ENCODE measurements at regions not wholly inside any gene's neighbourhood (a gene's known extent, or its start where the extent isn't known, plus 50 kb on each side); places are given as distances from the start of the nearest gene placed in this dataset.

- DNase-seq, result no peak
These were observed 215.8 kb downstream of the CTTN start for GRCh38 chr11:70614034-70614681.

- no peak for DNase-seq
These were observed 216.9 kb downstream of the CTTN start for GRCh38 chr11:70615036-70615875.

GRCh38 chr11:70616317-70616716, 218.0 kb downstream of the CTTN start:
- no peak for DNase-seq

DNA sequence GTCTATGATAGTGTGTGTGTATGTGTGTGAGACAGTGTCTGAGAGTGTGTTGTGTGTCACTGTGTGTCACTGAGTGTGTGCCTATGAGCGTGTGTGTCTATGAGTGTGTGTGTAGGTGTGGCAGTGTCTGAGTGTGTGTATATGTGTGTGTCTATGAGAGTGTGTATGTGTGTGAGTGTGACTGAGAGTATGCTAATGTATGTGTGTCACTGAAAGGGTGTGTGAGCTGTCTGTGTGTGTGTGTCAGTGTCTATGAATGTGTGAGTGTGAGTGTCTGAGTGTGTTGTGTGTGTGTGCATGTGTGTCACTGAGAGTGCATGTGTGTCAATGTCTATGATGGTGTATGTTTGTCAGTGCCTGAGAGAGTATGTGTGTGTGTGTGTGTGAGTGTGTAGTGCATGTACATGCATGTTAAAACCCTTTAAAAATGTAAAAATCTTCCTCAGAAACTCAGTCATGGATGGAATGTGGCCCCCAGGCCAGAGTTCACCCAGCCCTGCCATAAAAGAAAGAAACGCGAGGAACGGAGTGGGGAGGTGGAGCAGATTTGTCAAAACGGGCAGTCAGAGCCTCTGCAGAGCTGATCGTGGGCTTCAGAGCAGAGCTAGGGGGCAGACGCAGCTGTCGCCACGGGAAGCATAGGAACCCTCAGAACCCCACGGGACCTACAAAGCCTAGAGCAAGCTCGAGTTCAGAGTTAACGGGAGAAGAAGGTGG, 218.8 kb downstream of the CTTN start:
- no peak for DNase-seq

- no peak for DNase-seq
These were observed 220.2 kb downstream of the CTTN start for GRCh38 chr11:70618431-70619101.

GRCh38 chr11:70619591-70619990, 221.3 kb downstream of the CTTN start:
- DNase-seq, result no peak

- DNase-seq, result no peak
These were observed 222.3 kb downstream of the CTTN start for GRCh38 chr11:70620510-70621184.

DNA sequence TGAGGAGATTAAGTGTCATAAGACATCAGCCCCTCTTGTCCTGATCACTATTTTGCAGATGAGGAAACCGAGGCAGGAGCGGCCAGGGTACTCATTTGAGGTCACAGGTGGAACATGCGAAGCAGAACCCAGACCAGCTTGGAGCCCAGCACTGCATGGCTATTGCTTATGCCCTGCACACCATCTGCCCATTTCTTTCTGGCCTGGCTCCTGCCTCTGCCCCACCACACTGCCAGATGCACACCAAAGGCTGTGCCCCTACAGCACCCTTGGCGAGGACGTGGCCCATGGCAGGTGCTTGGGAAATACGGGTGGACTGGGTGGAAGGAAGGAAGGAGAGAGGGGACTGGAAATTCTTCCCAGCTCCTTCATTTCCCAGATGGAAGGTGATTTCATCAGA, 222.9 kb downstream of the CTTN start:
- DNase-seq, result no peak

DNA sequence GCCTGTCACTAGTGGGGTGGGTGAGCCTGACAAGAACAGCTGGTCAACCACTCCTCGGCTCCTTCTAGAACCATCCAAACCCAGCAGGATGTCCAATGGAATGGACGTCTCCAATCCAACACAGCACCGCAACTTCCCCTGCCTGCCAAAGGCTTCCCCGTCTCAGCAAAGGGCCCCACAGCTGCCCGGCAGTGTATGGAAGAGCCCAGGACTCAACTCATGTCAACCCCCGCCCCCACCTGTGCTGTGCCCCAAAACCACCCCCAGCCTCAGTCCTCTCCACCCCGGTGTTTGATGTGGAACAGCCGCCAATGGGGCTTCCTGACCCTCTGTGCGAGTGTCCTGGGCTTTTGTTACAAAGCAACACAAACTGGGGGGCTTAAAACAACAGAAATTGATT, 223.8 kb downstream of the CTTN start:
- no peak for DNase-seq

DNA sequence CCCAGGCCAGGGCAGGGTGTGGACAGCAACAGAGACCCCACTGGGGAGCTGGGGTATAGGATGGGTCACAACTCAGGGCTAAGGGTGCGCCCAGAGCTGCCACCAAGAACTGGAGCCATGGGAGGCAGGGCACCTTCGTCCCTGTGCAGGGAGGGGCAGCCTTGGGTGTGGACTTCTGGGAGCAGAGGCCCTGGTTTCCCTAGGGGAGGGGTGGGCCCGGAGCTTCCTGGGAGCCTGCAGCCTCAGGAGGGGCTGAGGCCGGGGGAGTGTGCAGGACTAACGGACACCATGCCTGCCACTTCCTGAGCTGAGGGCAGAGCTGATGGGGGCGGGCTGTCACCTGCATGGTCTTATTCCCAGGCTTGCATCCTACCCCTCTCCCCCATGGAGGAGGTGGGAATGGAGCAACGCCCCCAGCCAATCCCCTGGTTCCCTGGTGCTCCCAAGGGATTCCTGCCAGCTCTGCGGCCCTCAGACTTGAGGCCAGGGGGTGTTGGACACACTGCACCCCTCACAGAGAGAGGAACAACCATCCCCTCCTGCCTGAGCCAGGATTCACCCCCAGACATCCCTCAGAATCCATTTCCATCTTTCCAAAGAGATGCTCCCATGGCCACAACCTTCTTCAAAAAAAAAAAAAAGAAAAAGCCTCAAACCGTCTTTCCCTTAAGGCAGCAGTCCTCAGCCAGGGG, 225.7 kb downstream of the CTTN start:
- no peak for DNase-seq

GRCh38 chr11:70624598-70624993, 226.3 kb downstream of the CTTN start:
- no peak for DNase-seq

DNA sequence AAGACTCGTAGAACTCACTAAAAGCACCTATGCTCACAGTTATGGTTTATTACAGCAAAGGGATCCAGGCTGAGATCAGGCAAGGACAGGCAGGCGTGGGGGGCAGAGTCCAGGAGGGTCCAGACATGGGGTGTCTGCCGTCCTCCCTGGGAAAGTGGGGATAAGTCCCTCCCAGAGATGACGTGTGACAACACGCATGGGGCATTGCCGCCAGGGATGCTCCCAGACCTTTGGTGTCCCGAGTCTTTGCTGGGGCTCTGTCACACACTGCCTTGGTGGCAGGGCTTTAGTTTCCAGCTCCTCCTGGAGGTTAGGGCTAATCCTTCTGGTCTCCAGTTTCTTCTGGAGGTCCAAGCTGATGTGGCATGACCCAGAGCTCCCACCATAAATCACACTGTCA, 226.7 kb downstream of the CTTN start:
- no peak for DNase-seq

GRCh38 chr11:70625582-70626518, 227.5 kb downstream of the CTTN start:
- no peak for DNase-seq

GRCh38 chr11:70627219-70627618, 228.9 kb downstream of the CTTN start:
- no peak for DNase-seq

DNA sequence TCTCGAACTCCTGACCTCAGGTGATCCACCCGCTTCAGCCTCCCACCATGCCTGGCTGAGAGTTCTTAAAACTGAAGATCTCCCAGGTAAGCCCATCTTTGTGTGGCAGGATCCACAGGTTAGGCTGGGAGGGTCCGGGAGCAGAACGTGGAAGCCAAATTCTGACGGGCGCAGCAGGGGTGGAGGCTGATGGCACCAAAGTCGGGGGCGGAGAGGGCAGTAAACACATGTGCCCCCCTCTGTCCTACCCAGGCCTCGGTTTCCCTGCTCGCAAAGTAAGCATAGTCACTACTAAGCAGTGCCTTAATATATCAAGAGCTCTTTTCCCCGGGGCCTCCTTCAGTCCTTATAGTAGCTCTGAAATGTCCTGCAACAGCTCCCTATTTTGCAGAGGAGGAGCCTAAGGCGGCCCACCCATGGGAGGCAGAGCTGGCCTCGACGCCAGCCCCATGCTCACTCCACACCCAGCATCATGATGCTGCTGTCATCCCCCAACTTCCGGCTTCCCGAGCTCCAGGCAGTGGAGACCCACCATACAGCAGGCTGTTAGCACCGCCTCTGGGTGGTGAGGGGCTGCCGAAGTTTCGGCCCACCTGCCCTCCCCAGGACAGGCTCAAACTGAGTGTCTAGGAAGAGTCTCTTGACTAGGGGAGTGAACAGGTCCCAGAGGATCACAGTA, 230.0 kb downstream of the CTTN start:
- no peak for DNase-seq

- DNase-seq, result no peak
These were observed 230.8 kb downstream of the CTTN start for GRCh38 chr11:70628855-70629844.

GRCh38 chr11:70630068-70630467, 231.7 kb downstream of the CTTN start:
- no peak for DNase-seq

GRCh38 chr11:70630816-70631623, 232.7 kb downstream of the CTTN start:
- DNase-seq, result no peak

All from stimulated activated CD4-positive, alpha-beta T cell treated with anti-CD3 and anti-CD28 coated beads, Interleukin-1b, Interleukin-23, amount 100 ng/mL, for 48 hours (primary cell).